ENCODE measurements at regions not wholly inside any gene's neighbourhood (a gene's known extent, or its start where the extent isn't known, plus 50 kb on each side); places are given as distances from the start of the nearest gene placed in this dataset.

GRCh38 chr4:141338238-141338637 lies 117.5 kb downstream of the ZNF330 start:
- Histone ChIP-seq H3K27ac (no peak overlapping the region), H3K36me3 (no peaks in the 10 kb centered on the region), H3K4me3 (no peak overlapping the region), H3K27me3 (no peaks in the 10 kb centered on the region), H3K9me3 (no peaks in the 10 kb centered on the region), H3K4me1 (no peaks in the 10 kb centered on the region)
- no peak for TF ChIP-seq CTCF (IDR thresholded peaks at IDR 0.05)
- DNase-seq = no peak
- intact Hi-C loops (cut with DNase I) = no loop called here
- ATAC-seq = no peak

DNA sequence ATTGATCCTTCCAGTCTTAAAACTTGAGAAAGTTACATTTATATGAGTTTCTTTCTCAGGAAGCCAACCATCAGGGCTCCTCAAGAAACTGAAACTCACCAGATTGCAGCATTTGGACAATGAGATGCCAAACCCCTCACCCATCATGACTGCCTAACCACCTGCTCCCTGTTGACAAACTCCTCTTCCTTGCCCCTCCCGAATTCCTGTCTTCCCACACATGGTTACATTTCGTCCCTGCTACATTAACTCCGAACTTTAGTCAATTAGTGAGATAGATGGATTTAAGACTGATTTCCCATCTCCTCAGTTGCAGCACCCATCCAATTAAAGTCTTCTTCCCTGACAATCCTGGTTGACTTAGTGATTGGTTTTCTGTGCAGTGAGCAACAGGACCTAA lies 118.7 kb downstream of the ZNF330 start:
- H3K4me1 ChIP-seq = no peaks in the 10 kb centered on the region
- no peaks in the 10 kb centered on the region for H3K9me3 ChIP-seq
- no peaks in the 10 kb centered on the region for H3K27me3 ChIP-seq
- no peak for TF ChIP-seq CTCF (IDR thresholded peaks at IDR 0.05)
- DNase-seq = no peak
- H3K4me3 ChIP-seq = no peak overlapping the region
- intact Hi-C loops (cut with DNase I) = no loop called here
- H3K27ac ChIP-seq = no peak overlapping the region
- no peak for ATAC-seq
- H3K36me3 ChIP-seq = no peaks in the 10 kb centered on the region

DNA sequence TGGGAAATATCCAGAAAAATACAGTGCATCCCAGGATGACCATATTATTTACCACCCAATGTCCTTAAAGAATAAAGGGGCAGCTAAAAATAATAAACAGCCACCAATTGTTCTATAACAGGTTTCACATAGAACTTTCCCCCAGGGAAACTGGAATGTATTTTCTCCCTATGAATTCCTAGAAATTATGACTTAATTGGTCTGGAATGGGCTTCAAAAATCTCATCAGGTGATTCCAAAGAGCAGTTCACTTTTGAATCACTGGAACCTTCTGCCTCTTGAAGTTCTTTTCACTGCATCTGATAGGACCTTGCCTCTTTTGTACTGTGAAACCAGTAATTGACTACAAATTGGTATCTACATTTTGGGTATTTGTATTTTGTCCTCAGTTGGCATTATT lies 119.3 kb downstream of the ZNF330 start:
- no peak for ATAC-seq
- intact Hi-C loops (cut with DNase I) = no loop called here

GRCh38 chr4:141340458-141340857 lies 119.8 kb downstream of the ZNF330 start:
- Histone ChIP-seq H3K27me3 (no peaks in the 10 kb centered on the region), H3K4me1 (no peaks in the 10 kb centered on the region), H3K27ac (no peak overlapping the region), H3K4me3 (no peak overlapping the region), H3K9me3 (no peaks in the 10 kb centered on the region), H3K36me3 (no peaks in the 10 kb centered on the region)
- DNase-seq = no peak
- TF ChIP-seq CTCF (IDR thresholded peaks at IDR 0.05) = no peak
- ATAC-seq = no peak
- intact Hi-C loops (cut with DNase I) = no loop called here

More for the DNA sequence above, 119.3 kb downstream of the ZNF330 start:
- Histone ChIP-seq H3K4me1 (no peaks in the 10 kb centered on the region), H3K27ac (no peak overlapping the region), H3K36me3 (no peaks in the 10 kb centered on the region), H3K27me3 (no peaks in the 10 kb centered on the region), H3K9me3 (no peaks in the 10 kb centered on the region), H3K4me3 (no peak overlapping the region)
- no peak for TF ChIP-seq CTCF (IDR thresholded peaks at IDR 0.05)
- DNase-seq = no peak

DNA sequence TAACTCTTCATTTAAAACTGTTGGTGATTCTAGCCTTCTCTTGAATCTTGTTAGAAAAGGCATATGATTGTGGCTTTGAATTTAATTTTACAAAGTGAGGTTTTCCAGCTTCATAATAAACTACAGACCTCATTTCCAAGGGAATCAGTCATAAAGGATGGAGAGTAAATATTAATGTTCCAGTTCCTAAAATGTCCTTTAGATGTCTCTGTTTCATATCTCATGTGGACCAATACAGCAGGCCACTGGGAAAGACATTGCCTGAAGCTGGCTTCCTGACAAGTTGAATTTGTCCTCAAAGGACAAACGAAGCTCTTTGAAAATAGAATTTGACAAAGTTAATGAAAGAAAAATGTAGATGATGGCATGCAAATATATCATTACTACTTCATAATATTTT lies 125.4 kb downstream of the ZNF330 start:
- intact Hi-C loops (cut with DNase I) = no loop called here
- Histone ChIP-seq H3K4me1 (no peaks in the 10 kb centered on the region), H3K4me3 (no peak overlapping the region), H3K36me3 (no peaks in the 10 kb centered on the region), H3K9me3 (no peaks in the 10 kb centered on the region), H3K27ac (no peak overlapping the region), H3K27me3 (no peaks in the 10 kb centered on the region)
- peak; percentile 82 for ATAC-seq
- peak; percentile 62 for TF ChIP-seq CTCF (IDR thresholded peaks at IDR 0.05)
- DNase-seq = no peak

- intact Hi-C loops (cut with DNase I) = no loop called here
- Histone ChIP-seq H3K27ac (no peak overlapping the region), H3K27me3 (no peaks in the 10 kb centered on the region), H3K36me3 (no peaks in the 10 kb centered on the region), H3K4me3 (no peak overlapping the region), H3K4me1 (peaks cover under 1% of the 10 kb centered on the region), H3K9me3 (no peaks in the 10 kb centered on the region)
- TF ChIP-seq CTCF (IDR thresholded peaks at IDR 0.05) = no peak
- ATAC-seq (no peak), DNase-seq (no peak)
Observed at GRCh38 chr4:141347684-141348083, 127.0 kb downstream of the ZNF330 start.

Data from upper lobe of right lung (tissue), 1 donor.